ENCODE measurements at regions not wholly inside any gene's neighbourhood (a gene's known extent, or its start where the extent isn't known, plus 50 kb on each side); places are given as distances from the start of the nearest gene placed in this dataset.
A peak's percentile ranks its signal among the peaks of the same experiment; 100 is the strongest.
"Not testable (repeated sequence)": the region's sequence is repeated elsewhere in the genome, so short reads cannot be mapped to it uniquely, and the experiment has no call there.

DNA sequence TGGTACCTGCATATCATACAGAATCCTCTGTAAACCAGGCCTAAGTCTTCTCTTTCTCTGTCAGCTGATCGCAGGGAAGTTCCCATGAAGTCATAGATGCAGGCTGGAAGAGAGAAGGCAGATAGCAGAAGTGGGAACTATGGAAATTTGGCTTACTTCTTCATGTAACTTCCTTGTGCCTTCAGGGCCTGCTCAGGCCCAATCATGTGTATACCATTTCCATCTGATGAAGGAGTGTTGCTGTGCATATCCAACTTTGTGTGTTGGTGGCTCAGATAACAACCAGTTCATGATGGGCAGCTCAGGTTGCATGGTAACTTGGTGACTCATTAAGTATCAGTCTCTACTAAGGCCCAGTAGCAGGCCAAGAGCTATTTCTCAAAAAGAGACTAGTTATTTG, 53.1 kb upstream of the CEP295 start:
- Histone ChIP-seq H3K9me3 (replicated peaks in 1 of 11) (no peaks in the 10 kb centered on the region), H4K20me1 (no peaks in the 10 kb centered on the region), H3K9ac (no peak overlapping the region), H3K27me3 (no peaks in the 10 kb centered on the region), H3K4me3 (no peak overlapping the region), H3K27ac (0 out of 22 replicates have a peak overlapping the region, but pooled peaks of 2 of the 11 experiments have one; percentile 5 to 43), H3K36me3 (no peaks in the 10 kb centered on the region), H3K4me1 (peaks cover 0 to 33% (median 0%) of the 10 kb centered on the region in 10 experiments; a peak in 7 of 20 replicates), H3K4me2 (peak overlapping the region in 2 of 11 experiments; percentile 44 to 57; a peak in 4 of 22 replicates)
- TF ChIP-seq Cebpa-rat (IDR thresholded peaks at IDR 0.05): no peak

DNA sequence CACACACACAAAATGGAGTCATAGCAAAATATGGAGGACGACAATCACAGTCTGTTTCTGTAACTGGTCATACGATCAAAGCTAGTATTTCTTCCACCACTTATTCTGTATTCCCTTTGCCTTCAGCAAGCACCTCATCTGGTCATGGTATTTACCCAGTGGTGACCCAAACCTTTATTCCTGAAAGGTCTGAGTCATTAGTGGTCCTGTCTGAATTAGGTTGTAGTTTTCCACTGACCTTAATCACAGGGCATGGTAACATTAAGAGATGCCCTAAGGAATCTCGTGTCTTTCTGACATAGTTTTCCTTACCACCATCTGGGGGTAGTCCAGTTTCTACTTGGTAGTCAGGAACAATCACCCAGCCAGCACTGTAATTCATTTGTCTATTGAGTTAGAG, 54.8 kb upstream of the CEP295 start:
- H3K27ac ChIP-seq: no peak overlapping the region
- H3K36me3 ChIP-seq: no peaks in the 10 kb centered on the region
- H3K4me1 ChIP-seq: peaks cover 0 to 33% (median 0%) of the 10 kb centered on the region in 10 experiments; a peak in 7 of 20 replicates
- TF ChIP-seq Cebpa-rat (IDR thresholded peaks at IDR 0.05): no peak
- no peaks in the 10 kb centered on the region for H4K20me1 ChIP-seq
- H3K27me3 ChIP-seq: no peaks in the 10 kb centered on the region
- no peak overlapping the region for H3K9ac ChIP-seq
- no peak overlapping the region for H3K4me2 ChIP-seq
- no peak overlapping the region for H3K4me3 ChIP-seq
- H3K9me3 ChIP-seq (replicated peaks in 1 of 11): no peaks in the 10 kb centered on the region

DNA sequence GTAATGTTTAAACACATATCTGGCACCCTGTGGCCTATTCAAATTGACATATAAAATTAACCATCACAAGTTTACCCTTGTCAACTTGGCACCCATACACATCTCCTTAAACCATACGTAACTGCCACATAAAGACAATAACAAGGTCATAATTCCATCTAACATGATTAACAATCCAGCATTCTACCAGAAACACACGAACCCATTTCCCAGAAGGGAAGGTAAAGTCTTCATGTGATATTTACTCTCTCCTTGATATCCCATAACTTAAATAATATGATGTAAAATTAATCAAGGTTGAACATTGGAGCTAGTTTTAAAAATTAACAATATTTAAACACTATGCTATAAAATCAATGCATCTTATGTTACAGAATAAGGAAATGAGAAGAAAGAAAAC, 55.2 kb upstream of the CEP295 start:
- no peaks in the 10 kb centered on the region for H4K20me1 ChIP-seq
- H3K9ac ChIP-seq: no peak overlapping the region
- no peaks in the 10 kb centered on the region for H3K36me3 ChIP-seq
- no peak overlapping the region for H3K4me2 ChIP-seq
- no peak for TF ChIP-seq Cebpa-rat (IDR thresholded peaks at IDR 0.05)
- H3K9me3 ChIP-seq (replicated peaks in 1 of 11): no peaks in the 10 kb centered on the region
- no peak overlapping the region for H3K27ac ChIP-seq
- peaks cover 0 to 33% (median 0%) of the 10 kb centered on the region in 10 experiments; a peak in 7 of 20 replicates for H3K4me1 ChIP-seq
- H3K4me3 ChIP-seq: no peak overlapping the region
- H3K27me3 ChIP-seq: no peaks in the 10 kb centered on the region

DNA sequence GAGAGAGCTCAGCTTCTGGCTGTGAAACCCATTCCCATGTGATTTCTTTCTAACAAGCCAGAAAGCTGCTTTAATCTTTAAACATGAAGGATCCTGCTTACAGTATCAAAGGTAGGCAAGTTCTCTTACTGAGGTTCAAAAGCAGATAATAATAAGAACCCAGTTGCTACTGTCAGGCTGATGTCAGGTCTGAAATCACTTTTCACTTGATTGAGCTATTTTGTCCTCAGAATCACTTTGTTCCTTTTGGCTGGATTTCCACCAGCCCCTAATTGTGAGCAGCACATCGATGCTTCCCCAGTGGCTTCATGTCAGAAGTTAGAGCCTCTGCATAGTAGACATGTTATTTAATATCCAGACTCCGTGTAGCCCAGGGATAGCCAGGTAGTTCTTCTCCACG, 55.8 kb upstream of the CEP295 start:
- Histone ChIP-seq H3K27ac (no peak overlapping the region), H3K4me3 (no peak overlapping the region), H3K27me3 (no peaks in the 10 kb centered on the region), H3K4me2 (no peak overlapping the region), H3K4me1 (peaks cover 0 to 33% (median 0%) of the 10 kb centered on the region in 10 experiments; a peak in 7 of 20 replicates), H4K20me1 (no peaks in the 10 kb centered on the region), H3K9me3 (replicated peaks in 1 of 11) (no peaks in the 10 kb centered on the region), H3K9ac (no peak overlapping the region), H3K36me3 (no peaks in the 10 kb centered on the region)
- TF ChIP-seq Cebpa-rat (IDR thresholded peaks at IDR 0.05): no peak

DNA sequence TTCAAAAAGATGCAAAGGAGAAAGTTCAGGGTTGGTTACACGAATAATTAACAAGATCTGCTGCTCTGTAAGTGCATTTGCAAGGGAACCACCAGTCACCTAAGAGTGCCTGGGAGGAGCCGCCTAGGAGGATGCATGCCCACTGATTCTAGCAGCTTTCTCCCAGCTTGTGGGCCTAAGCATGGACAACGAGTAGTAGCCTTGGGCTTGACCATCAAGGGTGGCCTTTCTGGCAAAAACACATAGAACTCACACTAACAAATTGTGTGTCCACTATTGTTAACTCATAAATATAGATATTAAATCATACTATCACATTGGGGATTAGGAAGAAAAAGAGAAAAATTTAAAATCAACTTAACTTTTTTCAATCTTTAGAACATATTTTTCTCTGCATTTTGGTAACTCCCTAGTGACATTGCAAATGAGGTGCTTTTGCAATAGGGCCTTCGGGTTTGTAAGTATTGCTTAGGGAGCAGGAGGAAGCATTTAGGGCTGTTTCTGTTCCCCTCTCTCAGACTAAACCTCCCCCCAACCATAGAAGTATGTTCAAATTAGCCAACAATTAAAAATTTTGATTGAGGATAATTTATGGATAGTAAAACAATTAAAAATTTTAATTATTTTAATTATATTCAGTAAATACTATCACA, 57.3 kb upstream of the CEP295 start:
- Histone ChIP-seq H3K4me1 (peaks cover 0 to 33% (median 0%) of the 10 kb centered on the region in 10 experiments; a peak in 7 of 20 replicates), H3K9ac (no peak overlapping the region), H3K4me3 (no peak overlapping the region), H3K9me3 (replicated peaks in 1 of 11) (no peaks in the 10 kb centered on the region), H3K27me3 (no peaks in the 10 kb centered on the region), H3K27ac (peak overlapping the region in 3 of 11 experiments; percentile 14 to 38 (median 30); a peak in 4 of 22 replicates), H3K4me2 (peak overlapping the region in 3 of 11 experiments; percentile 7 to 64 (median 59); a peak in 5 of 22 replicates), H4K20me1 (no peaks in the 10 kb centered on the region), H3K36me3 (no peaks in the 10 kb centered on the region)
- TF ChIP-seq Cebpa-rat (IDR thresholded peaks at IDR 0.05): no peak

DNA sequence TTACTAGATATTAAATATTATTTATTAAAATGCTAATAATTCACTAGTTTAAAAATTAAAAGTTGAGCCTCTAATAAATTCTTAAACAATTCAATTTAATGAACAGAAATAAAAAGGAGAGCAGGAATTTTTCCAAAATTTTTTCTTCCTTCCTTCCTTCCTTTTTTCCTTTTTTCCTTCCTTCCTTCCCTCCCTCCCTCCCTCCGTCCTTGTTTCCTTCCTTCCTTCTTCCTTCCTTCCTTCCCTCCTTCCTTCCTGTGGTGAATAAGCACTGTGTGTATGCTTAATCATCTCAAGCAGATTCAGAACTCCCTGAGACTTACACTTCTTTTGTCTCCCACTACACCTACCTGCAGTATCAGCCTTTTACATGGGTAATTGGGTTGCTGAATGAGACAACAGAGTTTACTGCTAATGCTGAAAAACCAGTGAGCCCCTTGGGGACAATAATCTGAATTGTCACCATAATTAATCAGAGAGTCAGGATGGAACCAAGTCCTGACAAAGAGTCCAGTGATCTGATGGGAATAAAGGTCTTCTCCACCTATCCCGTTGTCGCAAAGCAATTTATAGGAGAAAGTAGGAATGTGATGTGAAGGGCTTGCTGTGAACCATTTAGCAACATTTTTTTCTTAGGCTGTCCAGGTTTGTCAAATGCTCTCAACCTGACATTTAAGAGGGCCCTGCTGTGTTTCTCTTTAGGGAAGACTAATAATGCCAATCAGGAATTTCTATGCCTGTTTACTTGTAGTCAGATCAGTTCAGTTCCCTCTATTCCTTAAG, 58.1 kb upstream of the CEP295 start:
- Histone ChIP-seq H3K36me3 (no peaks in the 10 kb centered on the region), H3K4me2 (peak overlapping the region in 3 of 11 experiments; percentile 7 to 64 (median 59); a peak in 6 of 22 replicates), H3K9me3 (replicated peaks in 1 of 11) (no peaks in the 10 kb centered on the region), H3K27ac (peak overlapping the region in 3 of 11 experiments; percentile 14 to 38 (median 30); a peak in 4 of 22 replicates), H3K27me3 (no peaks in the 10 kb centered on the region), H3K9ac (no peak overlapping the region), H3K4me1 (peaks cover 0 to 26% (median 0%) of the 10 kb centered on the region in 10 experiments; a peak in 7 of 20 replicates), H3K4me3 (no peak overlapping the region), H4K20me1 (no peaks in the 10 kb centered on the region)
- TF ChIP-seq Cebpa-rat (IDR thresholded peaks at IDR 0.05): no peak

DNA sequence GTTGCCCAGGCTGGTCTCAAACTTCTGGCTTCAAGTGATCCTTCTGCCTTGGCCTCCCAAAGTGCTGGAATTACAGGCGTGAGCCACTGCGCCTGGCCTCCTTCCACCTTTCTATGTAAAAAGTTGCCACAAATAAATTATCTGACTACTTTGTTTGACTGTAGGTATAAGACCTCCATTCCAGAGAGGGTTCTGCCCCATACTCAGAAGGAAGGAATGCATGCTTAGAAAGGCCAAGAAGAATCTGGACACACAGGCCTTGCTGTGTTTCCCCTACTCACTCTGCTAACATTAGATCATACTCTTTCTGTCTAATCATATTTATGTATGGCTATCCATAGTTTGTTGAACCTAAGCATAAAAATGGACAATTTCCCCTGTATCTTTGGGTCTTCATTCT, 53.0 kb upstream of the SMCO4 start:
- not testable (repeated sequence) for H3K27ac ChIP-seq; H3K4me3 ChIP-seq; H3K27me3 ChIP-seq; H4K20me1 ChIP-seq; H3K9me3 ChIP-seq (replicated peaks in 1 of 11); H3K36me3 ChIP-seq; H3K9ac ChIP-seq; H3K4me2 ChIP-seq
- peaks cover 0 to 14% (median 5%) of the 10 kb centered on the region in 10 experiments; a peak in 9 of 20 replicates for H3K4me1 ChIP-seq
